GM18861 (cell line): ENCODE measurements at regions not wholly inside any gene's neighbourhood (a gene's known extent, or its start where the extent isn't known, plus 50 kb on each side); places are given as distances from the start of the nearest gene placed in this dataset.

ENCODE experiments used
- ATAC-seq: cut with Tn5 transposase; IDR thresholded peaks from one replicate; pipeline ENCODE4 v1.9.1; 2021; ENCODE audit not compliant: unreplicated experiment

DNA sequence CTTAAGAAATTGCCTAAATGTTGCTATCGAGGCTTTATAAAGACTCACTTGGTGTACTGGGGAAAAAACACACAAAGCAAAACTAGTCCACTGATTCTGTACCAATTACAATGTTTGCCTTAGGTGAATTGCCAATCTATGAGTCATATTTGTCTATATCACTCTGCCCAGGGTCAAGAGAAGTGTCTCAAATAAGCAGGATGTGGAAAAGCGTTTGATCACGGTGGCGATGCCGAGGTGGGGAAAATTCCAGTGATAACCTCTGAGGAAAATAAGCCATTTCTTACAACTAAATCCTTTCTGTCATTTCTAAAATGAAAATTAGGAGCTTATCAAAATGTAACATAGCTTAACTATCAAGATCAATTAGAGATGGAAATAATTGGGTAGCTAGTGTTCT is 148.6 kb upstream of the DIO3 start:
- no peak for ATAC-seq

DNA sequence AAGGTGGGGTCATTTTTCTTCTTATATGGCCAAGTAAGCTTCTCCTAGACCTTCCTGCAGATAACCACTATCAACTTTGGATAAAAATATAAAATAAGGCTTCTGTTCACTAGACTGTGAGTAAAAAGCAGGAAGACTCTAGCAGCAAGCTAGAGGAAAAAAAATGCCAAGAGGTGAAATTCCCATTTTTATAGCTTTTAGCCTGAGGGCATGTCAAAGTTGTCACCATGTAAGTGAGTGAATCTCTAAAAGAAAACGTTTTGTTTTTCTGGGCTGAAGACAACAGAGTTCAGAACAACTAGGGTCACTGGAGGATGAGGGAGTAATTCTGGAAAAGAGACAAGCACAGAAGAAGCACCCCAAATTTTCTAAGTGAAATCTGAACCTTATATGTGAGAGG is 143.9 kb upstream of the DIO3 start:
- no peak for ATAC-seq

DNA sequence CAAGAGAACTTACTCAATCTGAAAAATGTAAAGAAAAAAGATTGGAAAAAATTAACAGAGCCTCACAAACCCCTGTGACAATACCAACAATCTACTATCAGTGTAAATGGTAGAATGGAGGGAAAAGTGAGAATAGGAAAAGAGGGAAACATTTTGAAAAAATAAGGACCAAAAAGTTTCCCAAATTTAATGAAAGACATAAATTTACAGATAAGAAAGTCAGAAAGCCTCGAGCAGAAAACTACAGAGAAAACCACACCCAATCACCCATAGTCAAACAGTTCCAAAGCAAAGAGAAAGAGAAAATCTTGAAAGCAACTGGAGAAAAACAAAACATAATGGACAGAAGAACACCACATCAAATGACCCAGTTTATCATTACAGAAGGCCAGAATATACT is 142.7 kb upstream of the DIO3 start:
- ATAC-seq: no peak

DNA sequence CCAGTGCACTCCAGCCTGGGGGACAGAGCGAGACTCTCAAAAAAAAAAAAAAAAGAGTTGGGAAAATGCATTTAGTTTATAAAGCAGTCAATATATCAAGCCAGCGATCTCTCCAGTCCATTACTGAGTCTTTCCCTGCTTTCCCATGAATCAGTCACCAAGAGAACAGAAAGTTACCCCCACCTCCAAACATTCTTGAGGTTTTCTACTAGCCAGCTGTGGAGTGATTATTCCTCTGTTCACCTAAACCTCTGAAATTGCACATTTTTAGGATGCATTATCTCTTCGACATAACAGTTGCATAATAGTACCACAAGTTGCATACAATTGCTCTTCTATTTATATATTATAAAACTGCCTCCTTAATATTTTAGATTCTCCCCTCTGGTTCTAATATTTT is 134.8 kb upstream of the DIO3 start:
- ATAC-seq: no peak

DNA sequence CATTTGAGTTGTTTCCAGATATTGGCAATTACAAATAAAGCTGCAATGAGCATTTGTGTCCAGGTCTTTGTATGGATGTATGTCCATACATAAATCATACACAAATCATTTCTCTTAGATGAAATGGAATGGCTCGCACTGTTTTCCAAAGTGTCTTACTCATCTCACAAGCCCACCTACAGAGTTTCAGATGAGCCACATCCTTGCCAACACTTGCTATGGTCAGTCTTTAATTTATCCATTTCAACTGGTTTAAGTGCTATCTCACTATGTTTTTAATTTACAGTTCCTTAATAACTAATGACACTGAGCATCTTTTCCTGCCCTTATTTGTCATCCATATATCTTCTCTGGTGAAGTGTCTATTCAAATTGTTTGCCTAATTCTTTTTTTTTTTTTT is 132.9 kb upstream of the DIO3 start:
- no peak for ATAC-seq

DNA sequence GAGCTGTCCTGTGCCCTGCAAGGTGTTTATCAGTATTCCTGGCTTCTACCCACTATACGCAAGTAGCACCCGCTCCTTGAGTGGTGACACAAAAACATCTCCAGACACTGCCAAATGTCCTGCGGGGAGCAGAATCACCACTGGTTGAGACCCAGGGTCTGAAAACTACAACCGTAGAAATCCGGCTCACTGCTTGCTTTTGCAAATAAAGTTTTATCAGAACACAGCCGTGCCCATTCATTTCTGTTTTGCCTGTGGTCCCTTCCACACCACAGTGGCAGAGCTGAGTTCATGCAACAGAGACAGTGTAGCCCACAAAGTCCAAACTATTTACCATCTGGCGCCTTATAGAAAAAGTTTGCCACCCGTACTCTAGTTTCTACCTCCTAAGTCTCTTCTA is 125.7 kb upstream of the DIO3 start:
- no peak for ATAC-seq

DNA sequence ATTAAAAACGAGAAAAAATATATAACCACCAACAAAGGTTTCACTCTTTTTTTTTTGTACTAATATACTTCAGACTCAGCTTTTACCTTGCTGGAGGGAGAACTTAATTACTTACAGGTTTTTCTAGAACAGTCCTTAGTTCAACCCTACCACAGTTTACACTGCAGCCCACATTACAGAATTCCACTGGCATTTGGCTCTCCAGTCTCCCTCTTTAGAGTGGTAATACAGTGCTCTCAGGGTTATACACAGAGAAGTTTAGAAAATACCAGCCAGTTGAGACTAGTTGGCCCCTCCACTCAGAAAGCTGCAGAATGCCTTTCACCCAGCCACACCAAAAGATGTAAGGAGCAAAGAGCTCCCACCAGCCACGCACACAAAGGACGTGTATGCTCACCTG is 122.3 kb upstream of the DIO3 start:
- no peak for ATAC-seq

DNA sequence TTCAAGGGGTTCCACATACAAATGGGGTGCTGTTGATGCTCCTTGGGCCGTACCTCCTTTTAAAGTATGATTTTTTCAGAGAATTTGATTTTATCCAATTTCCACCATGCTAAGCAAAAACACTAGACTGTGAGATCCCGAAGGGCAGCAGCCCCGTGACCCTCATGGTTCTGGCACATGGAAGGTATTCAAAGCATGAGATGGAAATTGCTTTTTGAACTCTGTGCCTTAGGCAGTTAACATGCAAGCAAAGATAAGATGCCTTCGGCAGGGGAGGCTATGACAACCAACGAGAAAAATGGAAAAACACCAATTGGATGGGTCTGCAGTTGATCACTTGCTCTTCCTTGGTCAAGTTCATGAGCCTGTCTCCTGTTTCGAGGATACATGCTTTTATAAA is 120.8 kb upstream of the DIO3 start:
- ATAC-seq: no peak

DNA sequence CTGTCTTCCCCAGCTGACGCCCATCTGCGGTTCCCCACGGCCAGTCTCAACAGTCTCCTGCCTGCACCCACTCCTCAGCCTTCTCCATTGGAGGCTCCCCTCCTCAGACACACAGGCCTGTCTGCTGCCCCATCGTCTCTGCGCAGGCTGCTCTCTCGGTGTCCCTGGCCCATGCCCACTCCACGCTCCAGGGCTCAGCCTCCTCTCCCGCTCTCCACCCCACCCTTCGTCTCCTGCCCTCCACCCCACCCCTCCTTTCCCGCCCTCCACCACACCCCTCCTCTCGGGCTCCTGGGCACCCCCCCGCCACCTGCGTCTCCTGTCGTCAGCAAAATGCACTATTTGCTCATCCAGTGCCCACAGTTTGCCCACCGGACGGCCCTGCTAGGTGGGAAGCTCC is 119.6 kb upstream of the DIO3 start:
- no peak for ATAC-seq

DNA sequence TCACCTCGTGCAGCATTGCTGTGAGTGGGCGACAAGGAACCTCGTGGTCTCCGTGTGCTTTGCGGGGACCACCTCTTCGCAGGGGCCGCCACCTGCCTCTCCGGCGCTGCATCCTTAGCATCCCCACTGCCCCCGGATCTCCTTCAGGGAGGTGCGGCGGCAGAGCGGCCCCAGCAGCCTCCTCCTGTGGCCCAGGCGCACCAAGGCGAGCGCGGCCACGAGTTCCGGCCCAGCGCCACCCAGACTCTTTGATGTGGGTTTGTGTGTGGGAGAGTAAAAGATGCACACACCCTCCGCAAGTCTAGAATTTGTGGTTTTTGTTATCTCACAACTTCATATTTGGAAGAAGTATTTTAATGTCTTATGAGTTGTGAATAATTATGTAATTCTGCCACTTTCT is 118.8 kb upstream of the DIO3 start:
- no peak for ATAC-seq

DNA sequence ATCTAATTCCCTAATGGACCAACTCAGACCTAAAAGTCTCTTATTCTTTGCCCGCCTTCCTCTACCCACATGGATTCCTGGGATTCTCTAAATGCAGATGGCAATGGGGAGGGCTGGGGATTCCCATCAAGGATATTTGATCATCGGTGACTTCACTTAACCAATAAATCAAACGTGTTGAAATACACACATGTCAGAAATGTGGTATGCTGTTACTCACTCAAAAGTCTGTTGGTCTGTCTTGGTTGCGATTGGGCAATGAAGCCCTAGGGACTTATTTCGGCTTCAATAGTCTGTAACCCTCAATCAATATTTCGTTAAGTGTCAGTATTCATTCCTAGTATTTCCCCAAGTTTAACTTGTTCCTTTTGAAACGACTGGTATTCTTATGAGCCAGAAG is 117.2 kb upstream of the DIO3 start:
- ATAC-seq: no peak

DNA sequence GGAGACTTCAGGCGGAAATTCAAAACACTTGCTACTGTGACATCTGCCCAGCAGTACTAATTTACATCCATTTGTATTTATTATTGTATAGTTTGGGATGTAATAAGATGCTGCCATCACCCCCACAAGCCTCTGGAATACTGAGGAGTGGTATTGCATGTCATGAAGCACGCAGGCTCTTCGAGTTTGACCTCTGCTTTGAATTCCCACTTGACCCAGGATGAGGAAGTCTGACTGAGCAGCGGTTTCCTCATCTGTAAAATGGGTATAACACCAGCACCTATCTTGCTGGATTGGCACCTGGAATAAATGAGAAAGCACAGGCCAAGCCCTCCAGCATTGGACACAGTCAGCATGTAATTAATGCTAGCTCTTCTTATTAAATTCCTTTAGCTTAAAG is 116.0 kb upstream of the DIO3 start:
- no peak for ATAC-seq

DNA sequence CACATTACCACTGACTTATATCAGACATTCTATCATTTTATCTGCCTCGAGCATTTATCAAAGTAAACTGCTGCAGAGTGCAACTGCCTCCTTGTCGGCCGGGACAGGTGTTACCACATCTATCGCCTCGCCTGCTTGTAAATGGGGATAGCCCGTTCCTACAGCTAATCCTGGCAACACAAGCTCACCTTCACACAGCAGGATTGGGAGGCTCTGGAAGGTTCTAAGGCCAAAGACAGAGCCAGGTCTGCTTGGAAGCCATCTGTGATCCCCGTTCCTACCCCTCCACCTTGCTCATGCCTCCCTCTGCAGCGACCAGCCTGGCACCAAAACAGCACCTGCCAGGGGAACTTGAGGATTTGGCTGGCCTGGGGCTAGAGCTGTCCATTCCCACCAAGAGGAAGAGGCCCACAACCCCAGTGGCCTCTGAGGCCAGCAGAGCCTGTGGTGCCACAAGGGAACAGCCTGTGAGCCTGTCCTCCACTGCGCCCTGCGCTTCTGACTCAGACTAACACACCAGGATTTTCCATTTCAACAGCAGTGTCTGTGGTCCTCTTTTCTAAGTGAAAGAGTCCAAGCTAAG is 114.8 kb upstream of the DIO3 start:
- no peak for ATAC-seq

DNA sequence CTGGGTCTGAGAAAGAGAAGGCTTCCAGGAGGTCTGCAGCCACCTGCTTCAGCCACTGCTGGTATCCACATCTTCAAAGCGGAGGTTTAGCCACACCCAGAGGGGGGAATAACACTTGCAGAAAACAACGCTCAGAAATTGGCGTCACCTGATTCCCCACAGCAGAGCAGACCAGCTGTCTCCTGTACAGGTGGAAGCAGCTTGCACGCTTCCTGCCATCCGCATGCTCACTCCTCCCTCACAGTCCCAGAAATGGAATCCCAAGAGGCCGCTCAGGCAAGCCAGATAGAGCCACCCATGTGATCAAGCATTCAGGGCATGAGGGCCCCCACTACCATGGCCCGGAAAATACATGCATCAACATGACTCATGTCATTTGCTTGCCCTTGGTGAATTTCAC is 112.2 kb upstream of the DIO3 start:
- ATAC-seq: no peak

DNA sequence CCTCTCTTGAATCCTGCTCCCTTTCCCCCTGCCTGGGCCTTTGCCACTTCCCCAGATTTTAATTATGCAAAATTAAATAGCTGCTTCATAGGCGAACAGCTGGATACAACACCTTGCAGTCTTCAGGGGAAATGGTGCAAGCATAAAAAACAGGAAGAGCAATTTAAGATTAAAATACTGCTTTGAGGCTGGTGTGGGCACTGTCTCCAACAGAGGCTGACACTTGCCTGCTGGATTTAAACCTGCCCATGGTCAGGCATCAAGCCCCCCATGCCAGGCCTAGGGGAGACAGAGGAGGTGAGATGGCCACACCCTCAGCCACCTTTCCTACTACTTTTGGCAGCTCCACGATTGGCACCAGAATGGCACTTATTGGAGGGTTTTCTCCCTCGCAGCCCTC is 110.1 kb upstream of the DIO3 start:
- no peak for ATAC-seq

DNA sequence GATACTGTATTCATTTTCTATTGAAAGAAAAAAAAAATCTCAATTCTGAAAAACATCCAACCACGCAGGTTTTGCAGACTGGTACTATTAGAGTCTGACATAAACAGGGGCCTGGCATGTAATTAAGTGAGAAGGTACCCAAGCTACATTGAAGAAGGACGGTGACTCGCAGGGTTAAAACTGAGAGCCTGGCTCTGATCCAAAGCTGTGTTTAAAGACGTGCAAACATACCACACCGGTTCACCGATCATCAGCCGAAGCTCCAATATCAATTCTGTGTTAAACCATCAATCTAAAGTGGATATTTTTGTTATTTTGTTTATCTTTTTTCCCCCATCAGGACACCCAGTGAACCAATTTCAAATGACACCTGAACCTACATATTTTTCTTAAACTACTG is 108.1 kb upstream of the DIO3 start:
- ATAC-seq: no peak

DNA sequence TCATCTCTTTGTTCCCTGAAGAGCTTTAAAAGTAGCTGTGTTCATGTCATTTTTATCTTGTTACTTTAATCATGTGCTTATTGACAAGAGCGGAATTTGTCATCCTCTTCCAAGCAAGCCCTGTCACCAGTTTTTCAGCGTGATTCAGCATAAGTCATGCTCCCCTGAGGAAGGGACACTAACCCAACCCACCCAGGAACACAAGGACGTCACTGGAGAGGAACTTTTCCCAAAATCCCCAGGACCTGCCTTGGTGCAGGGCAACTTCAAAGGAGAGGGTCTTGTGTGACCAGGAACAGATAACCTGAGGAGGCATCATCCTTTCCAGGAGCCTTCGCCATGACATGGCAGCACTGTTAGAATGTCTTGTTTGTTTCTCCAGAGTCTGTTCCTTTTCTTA is 107.1 kb upstream of the DIO3 start:
- ATAC-seq: no peak

DNA sequence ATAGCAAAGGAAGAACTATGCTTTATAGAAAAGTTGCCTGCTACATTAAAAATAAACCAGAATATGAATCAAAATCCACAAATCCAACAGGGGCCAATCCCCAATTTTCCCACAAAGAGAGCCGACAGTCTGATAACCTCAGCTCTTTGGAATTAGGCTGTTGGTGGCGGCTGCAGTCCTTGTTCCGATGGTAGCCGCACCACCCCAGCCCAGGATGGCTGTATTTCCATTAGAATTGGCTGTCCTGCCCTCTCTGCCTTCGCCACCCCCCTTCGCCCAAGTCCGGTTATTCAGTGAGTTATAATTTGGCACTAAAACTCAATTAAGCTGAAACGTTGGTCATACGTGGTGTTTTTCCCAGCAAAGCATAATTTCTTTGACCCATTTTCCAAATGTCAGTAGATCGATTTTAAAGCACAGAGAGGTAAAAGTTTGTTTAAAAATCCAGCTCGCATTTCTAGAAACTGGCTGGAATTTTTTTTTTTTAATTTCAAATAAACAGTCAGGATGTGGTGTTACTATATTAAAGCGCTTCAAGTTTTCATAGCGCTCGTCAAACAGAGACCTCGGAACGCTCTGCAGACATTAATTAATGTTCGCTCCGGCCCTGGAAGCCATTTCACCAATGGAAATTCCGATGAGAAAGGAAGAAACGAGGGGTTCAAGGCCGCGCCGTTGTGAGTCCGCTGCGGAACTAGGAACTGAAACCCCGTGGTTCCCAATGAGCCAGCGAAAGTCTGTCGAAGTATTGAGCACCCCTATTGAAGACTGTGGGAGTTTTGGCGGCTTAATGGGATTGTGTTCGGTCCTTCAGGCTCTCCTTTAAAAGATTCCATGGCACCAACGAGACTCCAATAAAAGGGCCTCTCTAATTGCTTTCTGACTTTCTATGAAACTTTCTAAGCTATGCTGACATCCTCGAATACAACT is 104.8 kb upstream of the DIO3 start:
- ATAC-seq: no peak

DNA sequence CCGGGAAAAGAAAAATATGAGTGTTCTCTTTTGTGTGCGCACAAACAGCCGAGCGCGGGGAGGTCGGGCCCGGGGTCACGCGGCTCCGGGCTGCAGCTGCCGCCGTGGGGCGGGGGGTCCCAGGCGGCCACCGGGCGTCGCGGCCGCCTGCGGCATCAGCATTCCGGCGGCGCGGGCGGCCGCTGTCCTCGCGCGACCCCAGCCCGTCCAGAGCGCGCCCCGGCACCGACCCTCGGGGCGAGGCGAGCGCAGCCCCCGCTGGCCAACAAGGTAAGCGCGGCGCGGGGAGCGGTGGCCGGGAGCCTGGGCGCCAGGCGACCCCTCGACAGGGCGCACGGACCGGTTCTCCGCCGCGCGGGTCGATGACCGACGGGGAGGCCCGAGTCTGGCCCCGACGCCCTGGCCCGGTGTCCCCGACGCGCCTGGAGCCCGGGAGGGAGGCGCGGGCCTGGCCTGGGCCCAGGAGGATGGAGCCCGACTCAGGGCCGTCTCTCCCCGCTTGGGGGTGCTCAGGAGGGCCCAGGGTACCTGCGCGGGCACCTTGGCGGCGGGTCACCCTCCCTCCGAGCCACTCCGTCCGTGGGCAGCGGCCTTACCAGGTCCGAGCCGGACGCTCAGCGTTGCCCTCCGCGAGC is 103.9 kb upstream of the DIO3 start:
- ATAC-seq: no peak

DNA sequence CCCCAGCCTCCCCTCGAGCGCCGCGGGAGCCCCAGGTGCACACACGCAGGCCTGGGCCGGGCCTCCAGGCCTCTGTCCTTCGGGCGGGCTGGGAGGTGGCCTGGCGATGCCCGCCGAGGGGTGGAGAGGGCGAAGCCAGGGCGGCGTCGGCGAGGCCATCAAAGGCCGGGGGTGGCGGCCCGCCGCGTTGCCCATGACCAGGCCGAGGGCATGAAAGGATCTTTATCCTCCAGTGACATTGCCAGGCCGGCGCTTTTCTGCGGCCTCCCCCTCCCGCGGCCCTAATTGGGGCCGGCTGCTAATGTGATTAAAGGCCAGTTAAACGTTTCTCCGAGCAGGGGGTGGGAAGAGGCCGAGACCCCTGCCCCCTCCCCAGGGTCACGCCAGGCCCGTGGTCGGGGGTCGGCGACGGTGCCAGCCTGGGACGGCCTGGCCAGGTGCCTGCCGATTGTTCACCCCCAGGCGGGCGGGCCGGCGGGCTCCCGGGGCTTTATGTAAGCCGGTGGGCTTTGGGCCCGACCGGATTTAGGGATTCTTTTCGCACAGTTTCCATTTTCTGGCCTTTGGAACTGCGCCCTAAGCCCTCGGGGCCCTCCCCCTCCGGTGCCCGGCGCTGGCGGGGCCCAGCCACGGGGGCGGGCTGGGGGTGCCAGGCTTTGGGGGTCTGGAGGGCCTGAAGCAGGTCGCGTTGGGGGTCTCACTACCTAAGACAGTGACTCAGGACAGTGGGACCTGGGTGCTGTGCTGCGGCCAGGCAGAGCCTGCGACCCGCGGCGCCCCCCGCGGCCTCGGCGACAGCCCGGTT is 103.2 kb upstream of the DIO3 start:
- no peak for ATAC-seq

DNA sequence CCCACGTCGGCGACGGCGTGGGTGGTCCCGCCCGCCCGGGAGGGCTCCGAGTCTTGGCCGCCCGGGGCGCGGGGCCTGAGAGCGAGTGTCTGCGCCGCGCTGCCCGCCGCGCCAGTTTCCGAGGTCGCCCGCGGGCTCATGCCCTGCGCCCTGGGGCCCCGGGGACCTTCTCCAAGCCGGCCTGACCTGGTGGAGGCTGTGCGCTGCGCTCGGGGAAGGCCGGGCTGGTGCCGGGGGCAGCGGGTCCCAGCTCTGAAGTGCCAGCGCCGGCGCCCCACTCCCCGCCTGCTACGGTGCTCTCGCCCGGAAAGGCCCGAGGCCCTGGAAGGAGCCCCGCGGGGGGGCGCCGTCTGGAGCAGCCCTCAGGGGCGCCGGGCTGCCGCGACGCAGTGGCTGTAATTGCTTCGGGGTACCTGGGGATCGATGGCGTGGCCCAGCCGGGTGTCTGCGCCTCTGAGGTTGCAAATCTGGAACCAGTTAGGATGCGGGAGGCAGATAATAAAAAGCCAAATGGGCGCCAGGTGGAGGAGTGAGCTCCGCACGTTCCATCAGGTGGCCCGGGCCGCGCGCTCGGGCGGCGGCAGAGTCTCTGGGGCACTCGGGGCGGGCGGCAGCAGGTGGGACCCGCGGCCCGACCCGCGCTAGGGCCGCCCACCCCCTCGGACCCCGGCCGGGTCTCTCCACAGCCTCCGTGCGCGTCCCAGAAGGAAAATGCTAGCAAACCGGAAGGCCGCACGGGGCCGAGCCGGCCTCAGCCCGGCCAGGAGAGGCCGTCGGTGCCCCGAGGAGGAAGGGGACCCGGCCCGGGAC is 102.3 kb upstream of the DIO3 start:
- no peak for ATAC-seq
